NCI-H748 treated with DMSO at 0.1 percent for 48 hours (cell line): ENCODE measurements at regions not wholly inside any gene's neighbourhood (a gene's known extent, or its start where the extent isn't known, plus 50 kb on each side); places are given as distances from the start of the nearest gene placed in this dataset.

Experiments used
- DNase-seq: peaks from one replicate; lab custom pipeline; 2025; lab: John Stamatoyannopoulos, UW

- no peak for DNase-seq
Observed at GRCh38 chr2:14185906-14186305, 446.6 kb upstream of the LRATD1 start.

GRCh38 chr2:14188446-14188845, 444.1 kb upstream of the LRATD1 start:
- no peak for DNase-seq

- no peak for DNase-seq
Observed at GRCh38 chr2:14189929-14190328, 442.6 kb upstream of the LRATD1 start.

- peak; percentile 69 for DNase-seq
Observed at GRCh38 chr2:14194233-14194632, 438.3 kb upstream of the LRATD1 start.

GRCh38 chr2:14197293-14197692, 435.2 kb upstream of the LRATD1 start:
- DNase-seq = no peak

GRCh38 chr2:14199040-14199439, 433.5 kb upstream of the LRATD1 start:
- no peak for DNase-seq

GRCh38 chr2:14219306-14219705, 413.2 kb upstream of the LRATD1 start:
- DNase-seq = no peak

GRCh38 chr2:14220101-14220500, 412.4 kb upstream of the LRATD1 start:
- DNase-seq = no peak

- DNase-seq = no peak
Observed at GRCh38 chr2:14221466-14221865, 411.1 kb upstream of the LRATD1 start.

GRCh38 chr2:14223576-14223975, 408.9 kb upstream of the LRATD1 start:
- DNase-seq = no peak

- no peak for DNase-seq
Observed at GRCh38 chr2:14231391-14231898, 401.1 kb upstream of the LRATD1 start.

GRCh38 chr2:14232217-14232616, 400.3 kb upstream of the LRATD1 start:
- no peak for DNase-seq

- DNase-seq = no peak
Observed at GRCh38 chr2:14234911-14235310, 397.6 kb upstream of the LRATD1 start.

GRCh38 chr2:14235667-14236066, 396.9 kb upstream of the LRATD1 start:
- DNase-seq = no peak

- DNase-seq = no peak
Observed at GRCh38 chr2:14237902-14238301, 394.6 kb upstream of the LRATD1 start.

GRCh38 chr2:14239605-14240004, 392.9 kb upstream of the LRATD1 start:
- DNase-seq = no peak

- DNase-seq = no peak
Observed at GRCh38 chr2:14240868-14241267, 391.6 kb upstream of the LRATD1 start.

GRCh38 chr2:14245901-14246300, 386.6 kb upstream of the LRATD1 start:
- no peak for DNase-seq

- DNase-seq = no peak
Observed at GRCh38 chr2:14255135-14255820, 377.2 kb upstream of the LRATD1 start.

- no peak for DNase-seq
Observed at GRCh38 chr2:14256890-14257289, 375.6 kb upstream of the LRATD1 start.

GRCh38 chr2:14257801-14258507, 374.6 kb upstream of the LRATD1 start:
- DNase-seq = no peak

GRCh38 chr2:14261771-14262170, 370.7 kb upstream of the LRATD1 start:
- DNase-seq = no peak

GRCh38 chr2:14263053-14263452, 369.5 kb upstream of the LRATD1 start:
- DNase-seq = no peak
